ENCODE measurements at regions not wholly inside any gene's neighbourhood (a gene's known extent, or its start where the extent isn't known, plus 50 kb on each side); places are given as distances from the start of the nearest gene placed in this dataset.
"Not testable (repeated sequence)": the region's sequence is repeated elsewhere in the genome, so short reads cannot be mapped to it uniquely, and the experiment has no call there.

- Histone ChIP-seq H3K27me3 (ENCODE audit: low read depth) (0 out of 2 replicates have a peak, but pooled peaks cover 3% of the 10 kb centered on the region), H3K9me3 (no peaks in the 10 kb centered on the region), H3K4me3 (no peak overlapping the region), H3K36me3 (replicated peaks) (no peaks in the 10 kb centered on the region), H3K4me1 (no peaks in the 10 kb centered on the region)
- in situ Hi-C loops (cut with MboI; ENCODE audit: low sequenced_read_pairs), result no loop called here
- DNase-seq (ENCODE audit: low spot score in 2 of 2), result no peak
Measured at GRCh38 chr16:55051571-55052347, 121.1 kb downstream of the IRX5 start.

- H3K9me3 ChIP-seq, result no peaks in the 10 kb centered on the region
- no peak overlapping the region for H3K4me3 ChIP-seq
- H3K4me1 ChIP-seq, result no peaks in the 10 kb centered on the region
- in situ Hi-C loops (cut with MboI; ENCODE audit: low sequenced_read_pairs), result no loop called here
- H3K27me3 ChIP-seq (ENCODE audit: low read depth), result 0 out of 2 replicates have a peak, but pooled peaks cover 5% of the 10 kb centered on the region
- DNase-seq (ENCODE audit: low spot score in 2 of 2), result no peak
- no peaks in the 10 kb centered on the region for H3K36me3 ChIP-seq (replicated peaks)
Measured at GRCh38 chr16:55052348-55052734, 121.7 kb downstream of the IRX5 start.

DNA sequence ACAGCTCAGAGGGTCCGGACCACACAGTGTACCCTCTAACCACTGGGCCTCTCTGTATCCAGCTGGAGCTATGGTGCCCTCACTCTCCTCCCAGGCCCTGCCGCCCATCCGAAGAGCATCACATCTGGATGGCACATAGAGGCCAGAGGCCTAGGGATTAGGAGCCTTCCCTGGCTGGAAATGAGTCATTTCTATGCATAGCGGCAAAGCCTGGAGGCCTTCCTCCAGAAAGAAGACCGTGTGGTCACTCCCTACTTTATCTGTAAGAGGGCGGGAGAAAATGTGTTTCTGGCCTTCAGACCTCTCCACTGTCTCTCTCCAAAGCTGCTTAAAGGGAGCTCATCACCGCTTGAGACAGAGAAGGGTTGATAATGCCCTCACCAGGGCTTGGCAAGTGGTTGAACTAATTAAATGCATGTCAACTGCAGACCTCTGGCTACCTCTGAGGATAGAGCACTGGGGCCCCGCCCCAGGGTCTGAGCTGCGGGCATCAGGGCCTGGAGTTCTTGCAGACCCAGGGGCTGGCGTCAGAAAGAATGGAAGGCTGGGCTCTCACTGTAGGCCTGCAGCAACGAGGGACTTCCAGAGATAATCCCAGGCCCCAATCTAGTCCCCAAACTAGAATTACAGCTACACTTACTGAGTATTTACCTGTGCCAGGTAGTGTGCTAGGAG lies 122.2 kb downstream of the IRX5 start:
- no peaks in the 10 kb centered on the region for H3K4me1 ChIP-seq
- in situ Hi-C loops (cut with MboI; ENCODE audit: low sequenced_read_pairs), result no loop called here
- H3K36me3 ChIP-seq (replicated peaks), result no peaks in the 10 kb centered on the region
- no peak overlapping the region for H3K4me3 ChIP-seq
- no peaks in the 10 kb centered on the region for H3K9me3 ChIP-seq
- 0 out of 2 replicates have a peak, but pooled peaks cover 7% of the 10 kb centered on the region for H3K27me3 ChIP-seq (ENCODE audit: low read depth)
- DNase-seq (ENCODE audit: low spot score in 2 of 2), result no peak

GRCh38 chr16:55055262-55055661 lies 124.6 kb downstream of the IRX5 start:
- no peaks in the 10 kb centered on the region for H3K4me1 ChIP-seq
- H3K27me3 ChIP-seq (ENCODE audit: low read depth), result 0 out of 2 replicates have a peak, but pooled peaks cover 7% of the 10 kb centered on the region
- H3K4me3 ChIP-seq, result no peak overlapping the region
- in situ Hi-C loops (cut with MboI; ENCODE audit: low sequenced_read_pairs), result no loop called here
- H3K36me3 ChIP-seq (replicated peaks), result no peaks in the 10 kb centered on the region
- H3K9me3 ChIP-seq, result no peaks in the 10 kb centered on the region
- DNase-seq (ENCODE audit: low spot score in 2 of 2), result no peak

GRCh38 chr16:55056585-55057401 lies 126.1 kb downstream of the IRX5 start:
- no peak for DNase-seq (ENCODE audit: low spot score in 2 of 2)

DNA sequence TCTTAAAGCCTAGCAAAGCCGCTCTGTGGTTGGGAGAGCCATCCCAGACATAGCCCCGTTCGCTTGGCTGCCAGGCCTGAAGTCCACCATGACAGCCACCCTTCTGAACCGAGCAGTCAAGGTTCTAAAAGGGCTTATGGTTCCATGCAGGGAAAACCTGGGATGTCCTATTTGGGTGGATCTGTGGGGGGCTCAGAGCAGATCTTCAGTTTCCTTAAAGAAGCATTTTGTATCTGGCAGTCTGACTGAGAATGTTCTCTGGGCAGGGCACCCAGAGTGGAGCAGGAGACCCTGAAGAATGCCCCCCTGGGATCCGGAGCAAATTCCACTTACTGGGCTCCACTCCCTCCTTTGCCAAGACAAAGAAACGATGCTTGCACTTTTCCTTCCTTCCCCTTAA lies 127.2 kb downstream of the IRX5 start:
- Histone ChIP-seq H3K27me3 (ENCODE audit: low read depth) (0 out of 2 replicates have a peak, but pooled peaks cover 7% of the 10 kb centered on the region), H3K36me3 (replicated peaks) (no peaks in the 10 kb centered on the region), H3K4me1 (no peaks in the 10 kb centered on the region), H3K9me3 (no peaks in the 10 kb centered on the region), H3K4me3 (no peak overlapping the region)
- in situ Hi-C loops (cut with MboI; ENCODE audit: low sequenced_read_pairs), result no loop called here
- no peak for DNase-seq (ENCODE audit: low spot score in 2 of 2)

More at GRCh38 chr16:55056585-55057401, 126.1 kb downstream of the IRX5 start:
- H3K36me3 ChIP-seq (replicated peaks), result no peaks in the 10 kb centered on the region
- H3K27me3 ChIP-seq (ENCODE audit: low read depth), result 0 out of 2 replicates have a peak, but pooled peaks cover 7% of the 10 kb centered on the region
- no peaks in the 10 kb centered on the region for H3K4me1 ChIP-seq
- in situ Hi-C loops (cut with MboI; ENCODE audit: low sequenced_read_pairs), result no loop called here
- no peak overlapping the region for H3K4me3 ChIP-seq
- H3K9me3 ChIP-seq, result no peaks in the 10 kb centered on the region

GRCh38 chr16:55058576-55058975 lies 127.9 kb downstream of the IRX5 start:
- no peak overlapping the region for H3K4me3 ChIP-seq
- no peaks in the 10 kb centered on the region for H3K36me3 ChIP-seq (replicated peaks)
- in situ Hi-C loops (cut with MboI; ENCODE audit: low sequenced_read_pairs), result no loop called here
- H3K4me1 ChIP-seq, result no peaks in the 10 kb centered on the region
- 0 out of 2 replicates have a peak, but pooled peaks cover 7% of the 10 kb centered on the region for H3K27me3 ChIP-seq (ENCODE audit: low read depth)
- DNase-seq (ENCODE audit: low spot score in 2 of 2), result no peak
- H3K9me3 ChIP-seq, result no peaks in the 10 kb centered on the region

DNA sequence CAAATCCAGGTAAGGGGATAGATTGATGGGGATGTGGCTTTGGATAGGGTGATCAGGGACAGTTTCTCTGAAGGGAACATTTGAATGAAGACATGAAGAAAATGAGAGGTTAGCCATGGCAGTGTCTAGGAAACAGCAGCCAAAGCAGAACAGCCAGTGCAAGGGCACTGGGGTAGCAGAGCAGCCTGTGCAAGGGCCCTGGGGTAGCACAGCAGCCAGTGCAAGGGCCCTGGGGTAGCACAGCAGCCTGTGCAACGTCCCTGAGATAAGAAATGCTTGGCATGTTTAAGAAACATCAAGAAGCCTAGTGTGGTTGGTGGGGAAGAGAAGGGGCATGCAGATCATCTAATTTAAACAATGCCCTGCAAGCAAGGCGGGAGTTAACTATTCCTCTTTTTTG lies 128.5 kb downstream of the IRX5 start:
- 0 out of 2 replicates have a peak, but pooled peaks cover 7% of the 10 kb centered on the region for H3K27me3 ChIP-seq (ENCODE audit: low read depth)
- in situ Hi-C loops (cut with MboI; ENCODE audit: low sequenced_read_pairs), result no loop called here

DNA sequence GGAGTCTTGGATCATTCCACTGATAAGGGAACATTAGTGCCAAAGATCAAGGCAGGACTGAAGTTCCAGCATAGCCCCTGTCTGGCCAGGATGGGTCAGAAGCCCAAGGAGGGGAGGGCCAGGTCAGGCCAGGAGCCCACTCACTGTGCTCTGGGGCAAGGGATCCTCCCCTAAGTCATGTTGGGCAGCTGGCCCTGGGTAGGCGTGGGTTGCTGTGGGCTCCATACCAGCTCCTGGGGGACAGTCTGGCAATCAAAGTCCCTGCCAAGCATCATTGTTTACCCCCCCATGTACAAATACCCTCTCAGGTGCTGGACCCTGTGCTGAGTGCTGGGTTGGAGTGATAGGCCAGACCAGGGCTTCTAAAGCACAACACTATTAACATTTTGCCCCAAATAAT lies 130.5 kb downstream of the IRX5 start:
- H3K4me3 ChIP-seq, result no peak overlapping the region
- 0 out of 2 replicates have a peak, but pooled peaks cover 4% of the 10 kb centered on the region for H3K27me3 ChIP-seq (ENCODE audit: low read depth)
- no peak for DNase-seq (ENCODE audit: low spot score in 2 of 2)
- no peaks in the 10 kb centered on the region for H3K4me1 ChIP-seq
- no peaks in the 10 kb centered on the region for H3K9me3 ChIP-seq
- in situ Hi-C loops (cut with MboI; ENCODE audit: low sequenced_read_pairs), result no loop called here
- no peaks in the 10 kb centered on the region for H3K36me3 ChIP-seq (replicated peaks)

More for the DNA sequence above, 128.5 kb downstream of the IRX5 start:
- no peaks in the 10 kb centered on the region for H3K9me3 ChIP-seq
- H3K4me1 ChIP-seq, result no peaks in the 10 kb centered on the region
- no peak overlapping the region for H3K4me3 ChIP-seq
- no peaks in the 10 kb centered on the region for H3K36me3 ChIP-seq (replicated peaks)
- no peak for DNase-seq (ENCODE audit: low spot score in 2 of 2)

DNA sequence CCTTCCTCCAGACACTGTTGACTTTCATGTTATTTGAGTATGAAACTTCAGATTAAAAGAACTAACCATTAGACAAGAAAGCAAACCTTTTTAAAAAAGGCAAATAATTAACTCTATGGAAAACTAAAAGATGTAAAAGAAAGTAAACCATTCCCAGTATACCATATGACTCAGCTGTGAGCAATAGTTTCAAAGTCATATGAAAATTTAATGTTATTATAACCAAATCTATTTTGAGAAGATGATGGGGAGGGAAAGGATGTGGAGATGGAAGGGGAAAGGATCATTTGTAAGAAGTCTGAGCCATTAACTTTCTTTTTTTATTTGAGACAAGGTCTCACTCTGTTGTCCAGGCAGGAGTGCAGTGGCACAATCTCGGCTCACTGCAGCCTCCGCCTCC lies 131.8 kb downstream of the IRX5 start:
- 0 out of 2 replicates have a peak, but pooled peaks cover 2% of the 10 kb centered on the region for H3K27me3 ChIP-seq (ENCODE audit: low read depth)
- no peaks in the 10 kb centered on the region for H3K36me3 ChIP-seq (replicated peaks)
- H3K4me1 ChIP-seq, result no peaks in the 10 kb centered on the region
- no peak for DNase-seq (ENCODE audit: low spot score in 2 of 2)
- no peaks in the 10 kb centered on the region for H3K9me3 ChIP-seq
- in situ Hi-C loops (cut with MboI; ENCODE audit: low sequenced_read_pairs), result no loop called here
- H3K4me3 ChIP-seq, result no peak overlapping the region

- H3K9me3 ChIP-seq, result no peaks in the 10 kb centered on the region
- no peaks in the 10 kb centered on the region for H3K36me3 ChIP-seq (replicated peaks)
- no peaks in the 10 kb centered on the region for H3K27me3 ChIP-seq (ENCODE audit: low read depth)
- in situ Hi-C loops (cut with MboI; ENCODE audit: low sequenced_read_pairs), result no loop called here
- H3K4me1 ChIP-seq, result no peaks in the 10 kb centered on the region
- H3K4me3 ChIP-seq, result no peak overlapping the region
- DNase-seq (ENCODE audit: low spot score in 2 of 2), result no peak
Measured at GRCh38 chr16:55072976-55073375, 142.3 kb downstream of the IRX5 start.

DNA sequence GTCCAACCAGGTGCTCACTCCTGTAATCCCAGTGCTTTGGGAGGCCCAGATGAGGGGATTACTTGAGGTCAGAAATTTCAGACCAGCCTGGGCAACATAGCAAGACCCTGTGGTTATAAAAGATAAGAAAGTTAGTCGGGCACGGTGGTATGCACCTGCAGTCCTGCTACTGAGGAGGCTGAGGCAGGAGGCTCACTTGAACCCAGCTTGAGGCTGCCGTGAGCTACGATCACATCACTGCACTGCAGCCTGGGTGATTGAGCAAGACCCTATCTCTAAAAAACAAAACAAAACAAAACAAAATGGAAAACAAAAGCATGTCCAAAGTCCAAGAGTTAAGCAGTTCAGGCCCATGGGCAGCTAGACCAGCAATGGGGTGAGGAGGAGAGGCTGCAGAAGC lies 143.2 kb downstream of the IRX5 start:
- Histone ChIP-seq H3K9me3 (no peaks in the 10 kb centered on the region), H3K36me3 (replicated peaks) (no peaks in the 10 kb centered on the region), H3K4me3 (no peak overlapping the region), H3K27me3 (ENCODE audit: low read depth) (no peaks in the 10 kb centered on the region), H3K4me1 (no peaks in the 10 kb centered on the region)
- no peak for DNase-seq (ENCODE audit: low spot score in 2 of 2)
- in situ Hi-C loops (cut with MboI; ENCODE audit: low sequenced_read_pairs), result no loop called here

GRCh38 chr16:55075208-55075607 lies 144.5 kb downstream of the IRX5 start:
- H3K9me3 ChIP-seq; H3K4me1 ChIP-seq; H3K4me3 ChIP-seq; H3K36me3 ChIP-seq (replicated peaks); DNase-seq (ENCODE audit: low spot score in 2 of 2); in situ Hi-C loops (cut with MboI; ENCODE audit: low sequenced_read_pairs); H3K27me3 ChIP-seq (ENCODE audit: low read depth): not testable (repeated sequence)

Data from HAP-1 (cell line).